ENCODE measurements at regions not wholly inside any gene's neighbourhood (a gene's known extent, or its start where the extent isn't known, plus 50 kb on each side); places are given as distances from the start of the nearest gene placed in this dataset.

- H3K27ac ChIP-seq (ENCODE audit: low read length): no peak overlapping the region
- no peak overlapping the region for H3K4me3 ChIP-seq (ENCODE audit: low read depth in 1 of 2, low read length in 2 of 2)
- H4K20me1 ChIP-seq (ENCODE audit: insufficient read depth, low read length): no peaks in the 10 kb centered on the region
- H3K79me2 ChIP-seq (ENCODE audit: insufficient read depth, low read length): no peaks in the 10 kb centered on the region
- DNase-seq (no peak), ATAC-seq (ENCODE audit: insufficient read depth, low read depth) (no peak)
- H3K9me3 ChIP-seq (ENCODE audit: insufficient read depth, low read length, severe bottlenecking): no peaks in the 10 kb centered on the region
- peaks cover 63% of the 10 kb centered on the region for H3K36me3 ChIP-seq (ENCODE audit: insufficient read depth, low read length)
- no peaks in the 10 kb centered on the region for H3K27me3 ChIP-seq (ENCODE audit: insufficient read depth, low read length, poor library complexity)
- peak; percentile 55 for TF ChIP-seq CTCF (IDR thresholded peaks at IDR 0.05; ENCODE audit: borderline replicate concordance, extremely low read depth, low read length, poor library complexity, severe bottlenecking)
- TF ChIP-seq EZH2 (IDR thresholded peaks at IDR 0.05; ENCODE audit: borderline replicate concordance, low read depth, low read length, severe bottlenecking): no peak
- no peaks in the 10 kb centered on the region for H3K4me1 ChIP-seq (ENCODE audit: insufficient read depth, low read length)
- no peak overlapping the region for H3K4me2 ChIP-seq (ENCODE audit: insufficient read depth, low read length)
- H3K9ac ChIP-seq (ENCODE audit: low read depth, low read length): no peak overlapping the region
- no peak overlapping the region for H2AFZ ChIP-seq (ENCODE audit: low read depth, low read length)
Measured at GRCh38 chr1:219990782-219991510, 55.4 kb downstream of the EPRS1 start.

- Histone ChIP-seq H3K4me3 (ENCODE audit: low read depth in 1 of 2, low read length in 2 of 2) (no peak overlapping the region), H3K4me1 (ENCODE audit: insufficient read depth, low read length) (no peaks in the 10 kb centered on the region), H4K20me1 (ENCODE audit: insufficient read depth, low read length) (no peaks in the 10 kb centered on the region), H2AFZ (ENCODE audit: low read depth, low read length) (no peak overlapping the region), H3K27me3 (ENCODE audit: insufficient read depth, low read length, poor library complexity) (no peaks in the 10 kb centered on the region), H3K27ac (ENCODE audit: low read length) (no peak overlapping the region), H3K9me3 (ENCODE audit: insufficient read depth, low read length, severe bottlenecking) (no peaks in the 10 kb centered on the region), H3K36me3 (ENCODE audit: insufficient read depth, low read length) (peaks cover 61% of the 10 kb centered on the region), H3K9ac (ENCODE audit: low read depth, low read length) (no peak overlapping the region), H3K4me2 (ENCODE audit: insufficient read depth, low read length) (no peak overlapping the region), H3K79me2 (ENCODE audit: insufficient read depth, low read length) (no peaks in the 10 kb centered on the region)
- DNase-seq (no peak), ATAC-seq (ENCODE audit: insufficient read depth, low read depth) (no peak)
- no peak for TF ChIP-seq CTCF (IDR thresholded peaks at IDR 0.05; ENCODE audit: borderline replicate concordance, extremely low read depth, low read length, poor library complexity, severe bottlenecking)
- no peak for TF ChIP-seq EZH2 (IDR thresholded peaks at IDR 0.05; ENCODE audit: borderline replicate concordance, low read depth, low read length, severe bottlenecking)
Measured at GRCh38 chr1:219989766-219990165, 56.5 kb downstream of the EPRS1 start.

GRCh38 chr1:219988818-219989217 is 57.5 kb downstream of the EPRS1 start:
- no peak for ATAC-seq (ENCODE audit: insufficient read depth, low read depth)
- Histone ChIP-seq H3K79me2 (ENCODE audit: insufficient read depth, low read length) (no peaks in the 10 kb centered on the region), H2AFZ (ENCODE audit: low read depth, low read length) (no peak overlapping the region), H3K4me3 (ENCODE audit: low read depth in 1 of 2, low read length in 2 of 2) (no peak overlapping the region), H3K4me1 (ENCODE audit: insufficient read depth, low read length) (no peaks in the 10 kb centered on the region), H3K9ac (ENCODE audit: low read depth, low read length) (no peak overlapping the region), H3K36me3 (ENCODE audit: insufficient read depth, low read length) (peaks cover 65% of the 10 kb centered on the region), H3K27me3 (ENCODE audit: insufficient read depth, low read length, poor library complexity) (no peaks in the 10 kb centered on the region), H3K27ac (ENCODE audit: low read length) (no peak overlapping the region), H3K9me3 (ENCODE audit: insufficient read depth, low read length, severe bottlenecking) (no peaks in the 10 kb centered on the region), H4K20me1 (ENCODE audit: insufficient read depth, low read length) (no peaks in the 10 kb centered on the region), H3K4me2 (ENCODE audit: insufficient read depth, low read length) (no peak overlapping the region)
- TF ChIP-seq EZH2 (IDR thresholded peaks at IDR 0.05; ENCODE audit: borderline replicate concordance, low read depth, low read length, severe bottlenecking) (no peak), CTCF (IDR thresholded peaks at IDR 0.05; ENCODE audit: borderline replicate concordance, extremely low read depth, low read length, poor library complexity, severe bottlenecking) (no peak)
- no peak for DNase-seq

Data from DND-41 (cell line).